ENCODE measurements at regions not wholly inside any gene's neighbourhood (a gene's known extent, or its start where the extent isn't known, plus 50 kb on each side); places are given as distances from the start of the nearest gene placed in this dataset.

GRCh38 chr11:32028201-32028600 is 62.7 kb upstream of the RCN1 start:
- no peaks in the 10 kb centered on the region for H3K4me1 ChIP-seq
- H3K27me3 ChIP-seq: peaks cover 0 to 11% (median 0%) of the 10 kb centered on the region in 3 donors
- no peak for DNase-seq
- 75 to 83% (median 80%) methylated on average over 4 of the region's 4 CpGs for WGBS, 5 donors
- TF ChIP-seq EP300 (IDR thresholded peaks at IDR 0.05): no peak
- no peak for TF ChIP-seq POLR2A (IDR thresholded peaks at IDR 0.05)
- TF ChIP-seq, protein P1, sequence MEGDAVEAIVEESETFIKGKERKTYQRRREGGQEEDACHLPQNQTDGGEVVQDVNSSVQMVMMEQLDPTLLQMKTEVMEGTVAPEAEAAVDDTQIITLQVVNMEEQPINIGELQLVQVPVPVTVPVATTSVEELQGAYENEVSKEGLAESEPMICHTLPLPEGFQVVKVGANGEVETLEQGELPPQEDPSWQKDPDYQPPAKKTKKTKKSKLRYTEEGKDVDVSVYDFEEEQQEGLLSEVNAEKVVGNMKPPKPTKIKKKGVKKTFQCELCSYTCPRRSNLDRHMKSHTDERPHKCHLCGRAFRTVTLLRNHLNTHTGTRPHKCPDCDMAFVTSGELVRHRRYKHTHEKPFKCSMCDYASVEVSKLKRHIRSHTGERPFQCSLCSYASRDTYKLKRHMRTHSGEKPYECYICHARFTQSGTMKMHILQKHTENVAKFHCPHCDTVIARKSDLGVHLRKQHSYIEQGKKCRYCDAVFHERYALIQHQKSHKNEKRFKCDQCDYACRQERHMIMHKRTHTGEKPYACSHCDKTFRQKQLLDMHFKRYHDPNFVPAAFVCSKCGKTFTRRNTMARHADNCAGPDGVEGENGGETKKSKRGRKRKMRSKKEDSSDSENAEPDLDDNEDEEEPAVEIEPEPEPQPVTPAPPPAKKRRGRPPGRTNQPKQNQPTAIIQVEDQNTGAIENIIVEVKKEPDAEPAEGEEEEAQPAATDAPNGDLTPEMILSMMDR (IDR thresholded peaks at IDR 0.05): no peak
- no peak for TF ChIP-seq POLR2AphosphoS5 (IDR thresholded peaks at IDR 0.05)
- no peak overlapping the region for H3K4me3 ChIP-seq
- H3K36me3 ChIP-seq: no peaks in the 10 kb centered on the region
- intact Hi-C loops (cut with DNase I; ENCODE audit: low total_unique reads): no loop called here
- H3K9me3 ChIP-seq: no peaks in the 10 kb centered on the region
- H3K27ac ChIP-seq: no peak overlapping the region

GRCh38 chr11:32026766-32027165 is 64.1 kb upstream of the RCN1 start:
- DNase-seq: no peak
- Histone ChIP-seq H3K4me3 (no peak overlapping the region), H3K27me3 (peaks cover 0 to 7% (median 0%) of the 10 kb centered on the region in 3 donors), H3K4me1 (no peaks in the 10 kb centered on the region), H3K27ac (no peak overlapping the region), H3K9me3 (no peaks in the 10 kb centered on the region), H3K36me3 (no peaks in the 10 kb centered on the region)
- intact Hi-C loops (cut with DNase I; ENCODE audit: low total_unique reads): no loop called here
- TF ChIP-seq POLR2A (IDR thresholded peaks at IDR 0.05) (no peak), POLR2AphosphoS5 (IDR thresholded peaks at IDR 0.05) (no peak)
- 24 to 70% (median 56%) methylated on average over 2 of the region's 2 CpGs for whole genome bisulfite sequencing, 5 donors

GRCh38 chr11:32024948-32025347 is 65.9 kb upstream of the RCN1 start:
- no peak for TF ChIP-seq POLR2AphosphoS5 (IDR thresholded peaks at IDR 0.05)
- no peak for TF ChIP-seq POLR2A (IDR thresholded peaks at IDR 0.05)
- no peak for TF ChIP-seq EP300 (IDR thresholded peaks at IDR 0.05)
- TF ChIP-seq, protein P1 (IDR thresholded peaks at IDR 0.05): no peak
- Histone ChIP-seq H3K27me3 (peaks cover 0 to 7% (median 0%) of the 10 kb centered on the region in 3 donors), H3K27ac (no peak overlapping the region), H3K4me1 (no peaks in the 10 kb centered on the region), H3K9me3 (no peaks in the 10 kb centered on the region), H3K4me3 (no peak overlapping the region), H3K36me3 (no peaks in the 10 kb centered on the region)
- 85 to 94% (median 89%) methylated on average over 2 of the region's 2 CpGs for WGBS, 5 donors
- intact Hi-C loops (cut with DNase I; ENCODE audit: low total_unique reads): no loop called here
- DNase-seq: no peak

- H3K36me3 ChIP-seq: no peaks in the 10 kb centered on the region
- H3K9me3 ChIP-seq: no peaks in the 10 kb centered on the region
- intact Hi-C loops (cut with DNase I; ENCODE audit: low total_unique reads): no loop called here
- 69 to 78% (median 77%) methylated on average over 11 of the region's 11 CpGs for WGBS, 5 donors
- DNase-seq: no peak
- TF ChIP-seq POLR2A (IDR thresholded peaks at IDR 0.05): no peak
- TF ChIP-seq, protein P1 (IDR thresholded peaks at IDR 0.05): no peak
- TF ChIP-seq EP300 (IDR thresholded peaks at IDR 0.05): no peak
- TF ChIP-seq POLR2AphosphoS5 (IDR thresholded peaks at IDR 0.05): no peak
- H3K27ac ChIP-seq: no peak overlapping the region
- peaks cover 0 to 3% (median 0%) of the 10 kb centered on the region in 3 donors for H3K27me3 ChIP-seq
- no peak overlapping the region for H3K4me3 ChIP-seq
- no peaks in the 10 kb centered on the region for H3K4me1 ChIP-seq
Measured at GRCh38 chr11:32023370-32024305, 67.2 kb upstream of the RCN1 start.

GRCh38 chr11:32018672-32019071 is 72.2 kb upstream of the RCN1 start:
- H3K36me3 ChIP-seq: no peaks in the 10 kb centered on the region

More at GRCh38 chr11:32018672-32019071, 72.2 kb upstream of the RCN1 start:
- no peak overlapping the region for H3K4me3 ChIP-seq
- intact Hi-C loops (cut with DNase I; ENCODE audit: low total_unique reads): no loop called here
- H3K9me3 ChIP-seq: no peaks in the 10 kb centered on the region
- no peak overlapping the region for H3K27ac ChIP-seq
- H3K4me1 ChIP-seq: no peaks in the 10 kb centered on the region
- DNase-seq: no peak
- 74 to 93% (median 83%) methylated on average over 2 of the region's 2 CpGs for WGBS, 5 donors
- TF ChIP-seq, protein P1 (IDR thresholded peaks at IDR 0.05): no peak
- TF ChIP-seq EP300 (IDR thresholded peaks at IDR 0.05) (no peak), POLR2A (IDR thresholded peaks at IDR 0.05) (no peak), POLR2AphosphoS5 (IDR thresholded peaks at IDR 0.05) (no peak)
- H3K27me3 ChIP-seq: peaks cover 0 to 15% (median 0%) of the 10 kb centered on the region in 3 donors
